ENCODE measurements at regions not wholly inside any gene's neighbourhood (a gene's known extent, or its start where the extent isn't known, plus 50 kb on each side); places are given as distances from the start of the nearest gene placed in this dataset.

DNA sequence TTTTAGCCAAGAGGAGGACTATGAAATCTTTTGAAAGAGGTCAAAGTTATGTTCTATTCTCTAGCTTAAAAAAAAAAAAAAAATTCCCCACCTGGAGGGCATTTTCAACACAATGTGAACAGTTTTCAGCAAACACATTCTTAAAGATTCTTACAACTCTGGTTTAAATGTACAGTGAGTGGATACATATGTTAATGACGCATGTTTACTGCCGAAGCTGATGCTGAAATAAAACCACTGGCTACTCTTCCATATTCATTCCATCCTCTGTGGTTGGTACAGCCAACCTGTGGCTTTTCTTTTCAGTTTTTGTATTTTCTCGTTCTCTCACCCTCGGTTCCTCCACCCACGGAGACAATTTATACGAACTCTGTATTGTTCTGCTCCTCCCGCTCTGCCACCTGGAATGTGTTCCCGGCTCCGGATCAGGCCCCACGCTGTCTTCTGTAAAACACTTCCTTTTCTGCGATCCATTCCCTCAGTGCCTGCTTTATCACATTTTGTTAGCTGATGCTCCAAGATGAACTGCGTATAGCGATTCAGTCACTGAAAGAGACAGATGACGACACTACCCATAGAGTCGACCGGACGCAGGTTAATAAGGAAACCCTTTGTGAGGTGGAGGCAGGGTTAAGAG is 466.4 kb upstream of the ARGLU1 start:
- H3K27ac ChIP-seq: no peak overlapping the region
- H3K4me3 ChIP-seq (IDR thresholded peaks at IDR 0.05; ENCODE audit: insufficient read depth, low read depth, low read length): no peak overlapping the region
- no peaks in the 10 kb centered on the region for H3K4me1 ChIP-seq (ENCODE audit: low read depth, poor library complexity, severe bottlenecking)
- H3K36me3 ChIP-seq (ENCODE audit: insufficient read depth): no peaks in the 10 kb centered on the region
- H3K4me2 ChIP-seq: no peak overlapping the region
- H2AFZ ChIP-seq (ENCODE audit: low read depth): no peak overlapping the region
- no peaks in the 10 kb centered on the region for H3K79me2 ChIP-seq (ENCODE audit: insufficient read depth, low read depth)
- TF ChIP-seq CTCF (conservative IDR thresholded peaks at IDR 0.05; ENCODE audit: low read depth, low read length): no peak
- H3K27me3 ChIP-seq (ENCODE audit: insufficient read depth, low read depth): no peaks in the 10 kb centered on the region
- H4K20me1 ChIP-seq (ENCODE audit: insufficient read depth): no peaks in the 10 kb centered on the region
- no peak overlapping the region for H3K9ac ChIP-seq

GRCh38 chr13:107031716-107032115 is 463.8 kb upstream of the ARGLU1 start:
- no peaks in the 10 kb centered on the region for H3K4me1 ChIP-seq (ENCODE audit: low read depth, poor library complexity, severe bottlenecking)
- H3K4me2 ChIP-seq: no peak overlapping the region
- H4K20me1 ChIP-seq (ENCODE audit: insufficient read depth): no peaks in the 10 kb centered on the region
- H3K4me3 ChIP-seq (IDR thresholded peaks at IDR 0.05; ENCODE audit: insufficient read depth, low read depth, low read length): no peak overlapping the region
- no peak overlapping the region for H3K27ac ChIP-seq
- no peak overlapping the region for H3K9ac ChIP-seq
- H3K27me3 ChIP-seq (ENCODE audit: insufficient read depth, low read depth): no peaks in the 10 kb centered on the region
- H3K79me2 ChIP-seq (ENCODE audit: insufficient read depth, low read depth): no peaks in the 10 kb centered on the region
- H3K36me3 ChIP-seq (ENCODE audit: insufficient read depth): no peaks in the 10 kb centered on the region
- TF ChIP-seq CTCF (conservative IDR thresholded peaks at IDR 0.05; ENCODE audit: low read depth, low read length): no peak
- no peak overlapping the region for H2AFZ ChIP-seq (ENCODE audit: low read depth)

- Histone ChIP-seq H2AFZ (ENCODE audit: low read depth) (no peak overlapping the region), H3K4me3 (IDR thresholded peaks at IDR 0.05; ENCODE audit: insufficient read depth, low read depth, low read length) (no peak overlapping the region), H3K9ac (no peak overlapping the region), H3K27me3 (ENCODE audit: insufficient read depth, low read depth) (no peaks in the 10 kb centered on the region), H3K27ac (no peak overlapping the region), H3K79me2 (ENCODE audit: insufficient read depth, low read depth) (no peaks in the 10 kb centered on the region), H3K4me1 (ENCODE audit: low read depth, poor library complexity, severe bottlenecking) (no peaks in the 10 kb centered on the region), H3K4me2 (no peak overlapping the region), H3K36me3 (ENCODE audit: insufficient read depth) (no peaks in the 10 kb centered on the region), H4K20me1 (ENCODE audit: insufficient read depth) (no peaks in the 10 kb centered on the region)
- TF ChIP-seq CTCF (conservative IDR thresholded peaks at IDR 0.05; ENCODE audit: low read depth, low read length): no peak
Observed at GRCh38 chr13:107028751-107029150, 460.8 kb upstream of the ARGLU1 start.

GRCh38 chr13:107025991-107026390 is 458.1 kb upstream of the ARGLU1 start:
- Histone ChIP-seq H3K4me1 (ENCODE audit: low read depth, poor library complexity, severe bottlenecking) (no peaks in the 10 kb centered on the region), H3K27ac (no peak overlapping the region), H4K20me1 (ENCODE audit: insufficient read depth) (no peaks in the 10 kb centered on the region), H2AFZ (ENCODE audit: low read depth) (no peak overlapping the region), H3K4me3 (IDR thresholded peaks at IDR 0.05; ENCODE audit: insufficient read depth, low read depth, low read length) (no peak overlapping the region), H3K36me3 (ENCODE audit: insufficient read depth) (no peaks in the 10 kb centered on the region), H3K9ac (no peak overlapping the region), H3K79me2 (ENCODE audit: insufficient read depth, low read depth) (no peaks in the 10 kb centered on the region), H3K4me2 (no peak overlapping the region), H3K27me3 (ENCODE audit: insufficient read depth, low read depth) (no peaks in the 10 kb centered on the region)
- TF ChIP-seq CTCF (conservative IDR thresholded peaks at IDR 0.05; ENCODE audit: low read depth, low read length): no peak

Measured in KMS-11 (cell line).